HG02588 (cell line): ENCODE measurements at regions not wholly inside any gene's neighbourhood (a gene's known extent, or its start where the extent isn't known, plus 50 kb on each side); places are given as distances from the start of the nearest gene placed in this dataset.
"Not testable (repeated sequence)": the region's sequence is repeated elsewhere in the genome, so short reads cannot be mapped to it uniquely, and the experiment has no call there.

ENCODE experiments used
- ATAC-seq: cut with Tn5 transposase; IDR thresholded peaks from one replicate; pipeline ENCODE4 v1.9.1; 2021; ENCODE audit warnings: mild to moderate bottlenecking, moderate library complexity; ENCODE audit not compliant: unreplicated experiment

- no peak for ATAC-seq
Measured at GRCh38 chr12:73186272-73186671, 914.1 kb downstream of the TRHDE start.

DNA sequence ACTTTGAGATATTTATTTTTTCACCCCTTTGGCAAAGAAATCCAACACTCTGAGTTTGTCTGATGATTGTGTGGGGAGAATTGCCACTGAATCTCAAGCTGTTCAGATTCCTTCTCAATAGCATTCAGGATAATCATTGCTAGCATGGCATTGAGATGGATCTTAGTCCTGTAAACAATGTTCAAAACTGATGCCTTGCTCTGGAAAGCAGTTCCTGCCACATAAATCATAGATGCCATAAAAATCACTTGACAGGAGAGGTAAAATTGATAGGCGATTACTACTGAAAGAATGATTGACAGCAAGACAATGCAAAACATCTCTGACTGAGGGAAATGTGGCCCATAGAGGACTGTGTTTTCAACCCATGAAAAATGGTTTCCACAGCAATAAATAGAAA lies 915.6 kb downstream of the TRHDE start:
- no peak for ATAC-seq

DNA sequence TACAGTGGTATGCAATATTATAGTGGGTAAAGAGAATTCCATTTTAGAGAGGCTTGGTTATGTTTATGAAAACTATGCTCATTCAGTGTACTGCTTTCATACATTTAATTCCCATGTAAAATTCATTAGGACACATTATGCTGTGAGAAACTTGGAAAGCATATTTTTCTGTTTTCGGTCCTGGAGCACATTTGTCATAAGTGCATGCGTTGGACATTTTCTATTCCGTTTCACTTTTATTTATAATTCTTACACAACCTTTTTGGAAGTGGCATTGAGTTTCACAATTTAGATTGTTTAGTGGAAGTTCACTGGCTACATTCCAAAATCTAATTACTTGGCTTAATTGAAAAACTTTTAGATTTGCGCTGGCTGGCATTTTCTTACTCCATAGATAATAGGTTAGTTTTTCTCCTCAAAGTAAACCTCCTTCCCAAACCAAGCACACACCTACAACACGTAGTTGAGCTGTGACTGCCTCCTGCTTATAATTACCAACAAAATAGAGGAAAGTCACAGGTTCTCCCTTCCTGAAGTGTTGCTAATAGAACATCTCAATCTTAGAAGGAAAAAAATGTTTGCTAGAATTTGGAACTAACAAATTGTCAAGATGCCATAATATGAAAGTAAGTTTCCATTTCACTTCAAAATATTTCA lies 938.5 kb downstream of the TRHDE start:
- ATAC-seq: no peak

DNA sequence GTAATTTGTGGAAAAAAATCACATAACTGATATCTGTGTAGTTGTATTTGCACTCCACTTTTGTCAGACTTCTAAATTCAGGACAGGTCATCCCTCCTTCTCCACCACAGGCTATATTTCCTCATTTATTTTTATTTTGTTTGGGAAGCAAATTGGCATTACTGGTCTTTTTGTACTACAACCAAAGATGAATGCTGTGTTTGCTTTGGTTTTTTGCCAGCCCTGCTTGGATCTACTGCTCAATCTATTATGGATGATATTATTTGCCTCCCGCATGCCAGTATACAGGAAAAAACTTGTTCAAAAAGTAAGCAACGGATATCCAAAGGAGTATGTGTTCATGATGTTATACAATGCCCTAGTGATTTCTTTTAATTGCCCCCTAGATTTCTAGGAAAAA lies 948.8 kb downstream of the TRHDE start:
- no peak for ATAC-seq

DNA sequence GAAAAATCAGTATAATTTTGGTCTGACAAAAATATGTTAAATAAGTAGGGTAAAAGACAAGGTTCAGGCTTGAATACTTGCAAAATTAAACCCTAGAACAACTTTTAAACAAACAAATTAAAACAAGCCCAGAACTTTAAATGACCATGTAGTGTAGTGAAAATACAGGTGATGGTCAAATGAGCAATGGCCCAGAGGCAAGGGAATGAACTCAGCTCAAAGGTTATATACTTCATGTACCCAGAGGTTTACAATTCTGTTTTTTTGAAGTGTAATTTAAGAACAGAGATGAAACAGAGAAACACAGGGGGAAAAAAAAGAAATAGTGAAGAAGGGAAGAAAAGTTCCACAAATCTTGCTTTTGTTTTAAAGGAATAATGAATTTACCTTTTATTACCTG lies 949.2 kb downstream of the TRHDE start:
- ATAC-seq: no peak

DNA sequence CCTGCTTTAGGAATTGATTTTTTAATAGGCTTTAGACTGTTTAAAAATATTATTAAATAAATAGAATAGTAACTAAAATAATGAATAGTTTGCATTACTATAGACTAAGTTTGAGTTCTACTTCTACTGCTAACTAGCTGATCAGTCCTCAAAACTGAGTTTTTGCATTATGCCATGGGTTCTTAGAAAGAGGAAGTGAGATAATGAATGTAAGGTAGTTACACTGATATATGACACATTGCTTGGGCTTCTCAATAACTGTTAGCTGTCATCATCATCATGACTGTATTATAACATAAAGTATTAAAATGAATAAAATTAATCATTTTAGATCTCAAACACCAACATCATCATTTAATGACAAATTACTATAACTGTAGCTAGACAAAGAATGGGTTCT lies 949.7 kb downstream of the TRHDE start:
- ATAC-seq: no peak

GRCh38 chr12:73225371-73225937 lies 953.3 kb downstream of the TRHDE start:
- ATAC-seq: no peak

DNA sequence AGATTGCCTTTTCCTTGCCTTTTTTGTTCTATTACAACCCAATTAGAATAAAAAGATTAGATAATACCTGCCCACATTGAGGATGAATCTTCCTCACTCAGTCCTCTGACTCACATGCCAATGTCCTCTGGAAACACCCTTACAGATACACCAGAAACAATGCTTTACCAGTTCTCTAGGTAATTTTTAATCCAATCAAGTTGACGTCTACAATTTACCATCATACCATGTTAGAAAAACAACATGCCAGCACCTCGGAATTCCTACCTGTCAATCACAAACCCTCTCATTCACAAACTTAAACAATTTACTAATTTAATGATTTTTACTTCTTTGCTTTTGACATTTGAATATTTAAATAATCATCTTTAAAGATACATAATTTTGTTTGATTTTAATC lies 953.8 kb downstream of the TRHDE start:
- ATAC-seq: no peak

- no peak for ATAC-seq
Measured at GRCh38 chr12:73226593-73226992, 954.4 kb downstream of the TRHDE start.

DNA sequence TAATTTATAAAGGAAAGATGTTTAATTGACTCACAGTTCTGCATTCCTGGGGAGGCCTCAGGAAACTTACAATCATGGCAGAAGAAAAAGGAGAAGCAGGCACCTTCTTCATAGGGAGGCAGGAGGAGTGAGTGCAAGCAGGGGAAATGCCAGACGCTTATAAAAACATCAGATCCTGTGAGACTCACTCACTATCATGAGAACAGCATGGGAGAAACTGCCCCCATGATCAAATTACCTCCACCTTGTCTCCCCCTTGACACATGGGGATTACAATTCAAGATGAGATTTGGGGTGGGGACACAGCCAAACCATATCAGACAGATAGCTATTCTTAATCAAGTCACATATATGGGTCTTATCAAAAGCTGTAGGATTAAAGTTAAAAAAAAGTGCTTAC lies 956.7 kb downstream of the TRHDE start:
- ATAC-seq: not testable (repeated sequence)

- no peak for ATAC-seq
Measured at GRCh38 chr12:73235387-73235786, 963.2 kb downstream of the TRHDE start.

DNA sequence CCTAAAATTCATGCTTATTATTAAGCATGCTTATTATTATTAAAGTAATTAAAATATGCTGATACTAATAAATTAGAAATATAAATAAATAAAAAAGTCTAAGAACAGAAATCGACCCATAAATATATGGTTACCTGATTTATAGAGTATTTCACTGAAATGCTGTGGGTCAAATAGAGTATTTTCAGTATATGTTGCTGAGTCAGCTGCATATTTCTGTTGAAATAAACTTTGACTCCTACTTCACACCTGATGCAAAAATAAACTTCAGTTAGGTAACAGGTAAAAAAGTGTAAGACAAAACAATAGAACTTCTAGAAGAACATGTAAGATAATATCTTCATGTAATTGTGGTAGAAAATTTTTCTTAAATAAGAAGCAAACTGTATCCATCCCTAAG lies 967.9 kb downstream of the TRHDE start:
- no peak for ATAC-seq

GRCh38 chr12:73262788-73263381 lies 990.7 kb downstream of the TRHDE start:
- ATAC-seq: no peak

- no peak for ATAC-seq
Measured at GRCh38 chr12:73266206-73266605, 994.0 kb downstream of the TRHDE start.

DNA sequence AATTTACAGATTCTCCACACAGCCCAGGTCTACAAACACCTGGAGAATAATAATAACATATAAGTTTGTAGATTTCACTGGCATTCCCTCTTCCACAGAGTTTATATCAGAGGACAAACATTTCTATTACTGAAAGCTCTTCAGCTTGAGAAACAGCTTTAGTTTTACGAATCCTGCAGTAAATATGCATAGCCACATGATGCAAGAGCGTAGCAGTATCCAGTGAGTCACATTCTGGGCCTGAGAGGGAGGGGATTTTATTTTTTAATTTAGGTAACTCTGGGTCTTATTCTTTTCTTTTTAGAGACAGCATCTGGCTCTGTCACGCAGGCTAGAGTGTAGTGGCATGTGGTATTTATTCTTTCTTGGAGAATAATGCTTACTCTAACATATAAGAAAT lies 1002.8 kb downstream of the TRHDE start:
- no peak for ATAC-seq

- no peak for ATAC-seq
Measured at GRCh38 chr12:73277971-73278370, 1005.8 kb downstream of the TRHDE start.

- ATAC-seq: no peak
Measured at GRCh38 chr12:73301530-73301929, 1029.4 kb downstream of the TRHDE start.

DNA sequence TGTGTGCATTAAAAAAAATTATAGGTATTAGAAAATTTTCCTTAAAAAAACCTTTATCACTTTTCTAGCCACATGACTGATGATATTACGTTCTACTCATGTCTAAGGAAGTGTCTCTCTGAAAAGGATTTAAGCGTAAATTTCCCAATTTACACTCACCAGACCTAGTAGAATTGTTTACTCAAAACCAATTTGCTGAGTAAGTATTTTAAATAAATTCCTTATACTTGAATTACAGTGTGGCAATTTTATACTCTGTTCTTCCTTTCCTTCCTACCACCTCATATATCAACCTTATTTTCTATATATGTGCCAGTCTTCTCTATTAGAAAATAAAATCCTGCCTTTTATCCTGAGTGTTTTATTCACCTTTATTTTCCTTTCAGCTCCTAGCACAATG lies 1035.1 kb downstream of the TRHDE start:
- ATAC-seq: no peak

GRCh38 chr12:73308079-73308478 lies 1035.9 kb downstream of the TRHDE start:
- no peak for ATAC-seq

GRCh38 chr12:73308747-73309146 lies 1036.6 kb downstream of the TRHDE start:
- no peak for ATAC-seq

DNA sequence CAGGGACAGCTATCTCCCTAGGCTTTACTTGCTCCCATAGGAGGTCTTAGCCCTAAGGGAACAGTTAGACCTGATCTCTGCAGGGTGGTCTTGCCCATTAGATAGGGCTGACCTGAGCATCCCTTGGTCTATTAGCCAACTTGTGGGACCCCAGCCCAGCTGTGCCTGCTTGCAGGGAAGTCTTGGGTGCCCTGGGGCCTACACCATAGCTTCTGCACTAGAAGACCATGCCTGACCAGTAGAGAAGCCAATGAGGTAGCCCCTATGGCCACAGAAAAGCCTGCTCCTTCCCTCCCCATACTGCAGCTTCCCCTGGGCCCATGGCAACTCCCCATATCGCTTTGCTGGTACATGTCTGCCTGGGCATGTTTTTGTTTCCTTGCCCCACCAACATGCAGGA lies 1049.1 kb downstream of the TRHDE start:
- no peak for ATAC-seq

DNA sequence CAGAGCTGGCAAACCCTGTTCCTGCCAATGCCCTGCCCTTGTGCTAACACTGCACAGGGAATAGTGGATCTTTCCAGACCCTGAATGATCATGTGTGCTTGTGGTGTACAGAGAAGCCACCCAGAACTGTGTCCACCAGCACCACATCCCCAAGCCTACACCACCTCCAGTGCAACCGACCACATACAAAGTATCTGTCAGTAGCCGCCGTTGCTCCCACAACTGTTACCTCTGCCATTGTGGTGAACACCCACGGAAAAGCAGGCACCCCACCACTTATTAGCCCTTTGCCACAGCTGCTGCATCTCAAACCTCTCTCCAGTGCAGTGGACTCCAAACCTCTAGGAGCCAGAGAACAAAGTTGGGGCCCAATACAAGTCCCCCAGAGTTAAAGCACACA lies 1049.6 kb downstream of the TRHDE start:
- ATAC-seq: no peak
